Suprapubic skin (tissue), 4 donors: ENCODE measurements at regions not wholly inside any gene's neighbourhood (a gene's known extent, or its start where the extent isn't known, plus 50 kb on each side); places are given as distances from the start of the nearest gene placed in this dataset.

Experiments used
- DNase-seq, 2 donors: peaks; one replicate each; pipeline ENCODE4 v3.0.0-alpha.2; 2019; ENCODE audit warnings: low spot score in 2 of 2
- H3K27ac ChIP-seq: fragments of 200-600 bp; sonication (generic); one replicate; pipeline ENCODE4 v1.5.1; 2019
- H3K27me3 ChIP-seq: fragments of 200-600 bp; sonication (generic); one replicate; pipeline ENCODE4 v1.5.1; 2019
- H3K36me3 ChIP-seq: fragments of 200-600 bp; sonication (generic); one replicate; pipeline ENCODE4 v1.5.1; 2019
- H3K4me1 ChIP-seq: fragments of 200-600 bp; sonication (generic); one replicate; pipeline ENCODE4 v1.5.1; 2019
- H3K4me3 ChIP-seq: fragments of 200-600 bp; sonication (generic); one replicate; pipeline ENCODE4 v1.5.1; 2019; ENCODE audit warnings: mild to moderate bottlenecking
- H3K9me3 ChIP-seq: fragments of 200-600 bp; sonication (generic); one replicate; pipeline ENCODE4 v1.5.1; 2019
- CTCF ChIP-seq, 2 donors: fragments of 200-600 bp in 1 of 2; fragments of 450-650 bp in 1 of 2; sonication (generic) in 1 of 2; IDR thresholded peaks; one replicate each; pipeline ENCODE4 v1.5.1; 2016 to 2019; ENCODE audit warnings: antibody characterized with exemption in 2 of 2, mild to moderate bottlenecking in 1 of 2, moderate library complexity in 1 of 2
- EP300 ChIP-seq: sonication (generic); formaldehyde crosslinking; IDR thresholded peaks from one replicate; pipeline ENCODE4 v1.6.1; 2017; ENCODE audit warnings: antibody characterized with exemption
- POLR2A ChIP-seq, 2 donors: fragments of 450-650 bp; IDR thresholded peaks; one replicate each; pipeline ENCODE4 v1.6.1; 2017; ENCODE audit warnings: antibody characterized with exemption in 2 of 2, mild to moderate bottlenecking in 2 of 2, moderate library complexity in 2 of 2
- POLR2AphosphoS5 ChIP-seq, 3 donors: sonication (generic); formaldehyde crosslinking; IDR thresholded peaks; one replicate each; pipeline ENCODE4 v1.6.1; 2017; ENCODE audit warnings: antibody characterized with exemption in 3 of 3
- WGBS: methylation state at CpG from one replicate; pipeline ENCODE4 v1.1.5; 2018; 5-methylcytosine and 5-hydroxymethylcytosine counted together

GRCh38 chr10:130403153-130404075, 267.2 kb downstream of the GLRX3 start:
- no peaks in the 10 kb centered on the region for H3K36me3 ChIP-seq
- H3K27ac ChIP-seq: no peak overlapping the region
- 43% methylated on average over 6 of the region's 6 CpGs for WGBS
- no peak for DNase-seq
- no peak overlapping the region for H3K4me3 ChIP-seq
- no peaks in the 10 kb centered on the region for H3K4me1 ChIP-seq
- no peaks in the 10 kb centered on the region for H3K27me3 ChIP-seq
- TF ChIP-seq EP300 (no peak), CTCF (IDR thresholded peaks at IDR 0.05) (no peak), POLR2A (IDR thresholded peaks at IDR 0.05) (no peak), POLR2AphosphoS5 (IDR thresholded peaks at IDR 0.05) (no peak)
- peaks cover 2% of the 10 kb centered on the region for H3K9me3 ChIP-seq

GRCh38 chr10:130404476-130405055, 268.4 kb downstream of the GLRX3 start:
- Histone ChIP-seq H3K36me3 (no peaks in the 10 kb centered on the region), H3K9me3 (peaks cover 2% of the 10 kb centered on the region), H3K4me1 (no peaks in the 10 kb centered on the region), H3K27me3 (no peaks in the 10 kb centered on the region), H3K27ac (no peak overlapping the region), H3K4me3 (no peak overlapping the region)
- no peak for DNase-seq
- TF ChIP-seq EP300 (no peak), CTCF (IDR thresholded peaks at IDR 0.05) (no peak), POLR2AphosphoS5 (IDR thresholded peaks at IDR 0.05) (no peak), POLR2A (IDR thresholded peaks at IDR 0.05) (no peak)
- WGBS: 51% methylated on average over 5 of the region's 5 CpGs

GRCh38 chr10:130407052-130407451, 270.9 kb downstream of the GLRX3 start:
- 71% methylated on average over 3 of the region's 4 CpGs for WGBS
- TF ChIP-seq POLR2A (IDR thresholded peaks at IDR 0.05) (no peak), CTCF (IDR thresholded peaks at IDR 0.05) (no peak), EP300 (no peak)
- Histone ChIP-seq H3K27ac (no peak overlapping the region), H3K4me1 (no peaks in the 10 kb centered on the region), H3K36me3 (no peaks in the 10 kb centered on the region), H3K9me3 (no peaks in the 10 kb centered on the region), H3K27me3 (no peaks in the 10 kb centered on the region), H3K4me3 (no peak overlapping the region)
- no peak for DNase-seq

GRCh38 chr10:130409331-130409730, 273.1 kb downstream of the GLRX3 start:
- DNase-seq: no peak
- no peak overlapping the region for H3K27ac ChIP-seq
- no peaks in the 10 kb centered on the region for H3K9me3 ChIP-seq
- H3K4me1 ChIP-seq: no peaks in the 10 kb centered on the region
- no peak overlapping the region for H3K4me3 ChIP-seq
- H3K36me3 ChIP-seq: no peaks in the 10 kb centered on the region
- TF ChIP-seq CTCF (IDR thresholded peaks at IDR 0.05): no peak
- no peak for TF ChIP-seq POLR2AphosphoS5 (IDR thresholded peaks at IDR 0.05)
- no peak for TF ChIP-seq EP300
- TF ChIP-seq POLR2A (IDR thresholded peaks at IDR 0.05): no peak
- no peaks in the 10 kb centered on the region for H3K27me3 ChIP-seq
- 69% methylated on average over 11 of the region's 11 CpGs for WGBS

- 80% methylated on average over 10 of the region's 10 CpGs for WGBS
- Histone ChIP-seq H3K36me3 (no peaks in the 10 kb centered on the region), H3K4me1 (no peaks in the 10 kb centered on the region), H3K9me3 (no peaks in the 10 kb centered on the region), H3K27me3 (no peaks in the 10 kb centered on the region), H3K27ac (no peak overlapping the region), H3K4me3 (no peak overlapping the region)
- DNase-seq: no peak
- no peak for TF ChIP-seq POLR2A (IDR thresholded peaks at IDR 0.05)
- TF ChIP-seq POLR2AphosphoS5 (IDR thresholded peaks at IDR 0.05): no peak
- TF ChIP-seq EP300: no peak
- no peak for TF ChIP-seq CTCF (IDR thresholded peaks at IDR 0.05)
These were observed 273.7 kb downstream of the GLRX3 start for GRCh38 chr10:130409931-130410330.
